Endodermal cell (in vitro differentiated cells): ENCODE measurements at regions not wholly inside any gene's neighbourhood (a gene's known extent, or its start where the extent isn't known, plus 50 kb on each side); places are given as distances from the start of the nearest gene placed in this dataset.

Experiments used
- DNase-seq: peaks from one replicate; pipeline ENCODE4 v3.0.0-alpha.2; 2017
- H3K27ac ChIP-seq: 2 replicates; pipeline ENCODE4 v1.5.1; 2013; ENCODE audit warnings: mild to moderate bottlenecking, low read depth, low read length, moderate library complexity
- H3K27me3 ChIP-seq: 2 replicates; pipeline ENCODE4 v1.6.1; 2013; ENCODE audit warnings: mild to moderate bottlenecking, low read length, moderate library complexity; ENCODE audit not compliant: insufficient read depth, control insufficient read depth, poor library complexity, severe bottlenecking
- H3K36me3 ChIP-seq: 2 replicates; pipeline ENCODE4 v1.7.0; 2013; ENCODE audit warnings: mild to moderate bottlenecking, low read length, moderate library complexity; ENCODE audit not compliant: control insufficient read depth, insufficient read depth
- H3K4me1 ChIP-seq: one replicate; pipeline ENCODE4 v1.7.0; 2013; ENCODE audit warnings: low read length; ENCODE audit not compliant: control insufficient read depth, insufficient read depth
- H3K4me3 ChIP-seq: 2 replicates; pipeline ENCODE4 v1.5.1; 2013; ENCODE audit warnings: mild to moderate bottlenecking, low read length, moderate library complexity
- H3K9ac ChIP-seq: 2 replicates; pipeline ENCODE4 v1.6.1; 2013; ENCODE audit warnings: mild to moderate bottlenecking, low read length, moderate library complexity; ENCODE audit not compliant: poor library complexity, severe bottlenecking; ENCODE audit errors: extremely low read depth
- H3K9me3 ChIP-seq: 2 replicates; pipeline ENCODE4 v1.6.1; 2013; ENCODE audit warnings: mild to moderate bottlenecking, low read length, moderate library complexity; ENCODE audit not compliant: control insufficient read depth
- H3K27ac Mint-ChIP-seq: 2 replicates; pipeline ENCODE4 v1.8.0; 2020; ENCODE audit warnings: mixed read lengths
- H3K27me3 Mint-ChIP-seq: 2 replicates; pipeline ENCODE4 v1.8.0; 2021; ENCODE audit warnings: mild to moderate bottlenecking, mixed read lengths; ENCODE audit not compliant: insufficient read depth
- H3K36me3 Mint-ChIP-seq: 2 replicates; pipeline ENCODE4 v1.8.0; 2020; ENCODE audit warnings: low read depth, mixed read lengths
- H3K4me1 Mint-ChIP-seq: 2 replicates; pipeline ENCODE4 v1.8.0; 2020; ENCODE audit warnings: mixed read lengths
- H3K4me3 Mint-ChIP-seq: 2 replicates; pipeline ENCODE4 v1.8.0; 2020; ENCODE audit warnings: mild to moderate bottlenecking, moderate library complexity, mixed read lengths
- H3K9me3 Mint-ChIP-seq: 2 replicates; pipeline ENCODE4 v1.8.0; 2020; ENCODE audit warnings: mild to moderate bottlenecking, mixed read lengths
- CTCF ChIP-seq: fragments of 200-600 bp; sonication (generic); conservative IDR thresholded peaks from 2 replicates; pipeline ENCODE4 v1.5.0; 2021; ENCODE audit warnings: antibody characterized with exemption, mild to moderate bottlenecking
- WGBS, 2 experiments: methylation state at CpG; one replicate each; pipeline versions ENCODE4 v1.1.5 to v1.1.7; 2013; ENCODE audit warnings: missing lambda C conversion rate in 2 of 2, mixed read lengths in 1 of 2; ENCODE audit not compliant: insufficient coverage in 1 of 2, insufficient read length in 1 of 2; 5-methylcytosine and 5-hydroxymethylcytosine counted together

- DNase-seq = no peak
- Mint-ChIP-seq H3K27me3 (no peaks in the 10 kb centered on the region), H3K9me3 (no peaks in the 10 kb centered on the region), H3K36me3 (no peaks in the 10 kb centered on the region), H3K27ac (no peak overlapping the region), H3K4me1 (peaks cover 12% of the 10 kb centered on the region), H3K4me3 (no peak overlapping the region)
- 90% methylated on average over 2 to 4 of the region's 4 CpGs for WGBS, 2 experiments
- Histone ChIP-seq H3K4me1 (no peaks in the 10 kb centered on the region), H3K9me3 (no peaks in the 10 kb centered on the region), H3K36me3 (no peaks in the 10 kb centered on the region), H3K9ac (no peak overlapping the region), H3K4me3 (no peak overlapping the region), H3K27ac (no peak overlapping the region), H3K27me3 (no peaks in the 10 kb centered on the region)
- TF ChIP-seq CTCF = no peak
These were observed 150.8 kb upstream of the ARX start for GRCh38 chrX:25166546-25166945.

DNA sequence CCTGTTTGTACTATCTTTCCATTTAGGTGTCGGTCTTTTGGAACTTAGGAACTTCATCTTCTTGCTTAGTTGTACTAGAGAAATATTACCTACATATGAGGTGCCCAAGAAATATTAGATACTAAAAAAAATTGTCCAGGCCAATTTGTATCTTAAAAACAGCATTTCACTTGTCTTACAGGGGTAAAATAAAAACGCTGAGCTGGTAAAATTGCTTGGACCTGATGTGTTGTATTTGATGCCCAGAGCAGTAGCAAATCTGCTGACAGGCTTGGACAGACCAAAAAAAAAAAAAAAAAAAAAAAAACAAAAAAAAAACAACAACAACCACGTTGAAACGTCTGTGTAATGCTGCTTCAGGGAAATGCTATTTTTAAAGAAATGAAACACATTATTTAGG, 150.4 kb upstream of the ARX start:
- no peak overlapping the region for H3K27ac Mint-ChIP-seq
- no peaks in the 10 kb centered on the region for H3K9me3 Mint-ChIP-seq
- no peak for DNase-seq

GRCh38 chrX:25158635-25159034, 142.9 kb upstream of the ARX start:
- no peak overlapping the region for H3K27ac ChIP-seq
- H3K27ac Mint-ChIP-seq = no peak overlapping the region
- WGBS, 2 experiments = 83% methylated on average over 1 of the region's 2 CpGs; no CpG with 5 or more reads in 1 of the 2 experiments
- H3K9me3 Mint-ChIP-seq = no peaks in the 10 kb centered on the region
- no peaks in the 10 kb centered on the region for H3K36me3 Mint-ChIP-seq
- no peaks in the 10 kb centered on the region for H3K36me3 ChIP-seq
- H3K9me3 ChIP-seq = no peaks in the 10 kb centered on the region
- no peak overlapping the region for H3K4me3 ChIP-seq
- H3K4me1 Mint-ChIP-seq = no peaks in the 10 kb centered on the region
- no peaks in the 10 kb centered on the region for H3K27me3 ChIP-seq
- TF ChIP-seq CTCF = no peak
- H3K9ac ChIP-seq = no peak overlapping the region
- no peak overlapping the region for H3K4me3 Mint-ChIP-seq
- no peak for DNase-seq
- no peaks in the 10 kb centered on the region for H3K27me3 Mint-ChIP-seq
- no peaks in the 10 kb centered on the region for H3K4me1 ChIP-seq

More for the DNA sequence above, 150.4 kb upstream of the ARX start:
- no peak overlapping the region for H3K27ac ChIP-seq
- TF ChIP-seq CTCF = no peak
- H3K9me3 ChIP-seq = no peaks in the 10 kb centered on the region
- no peaks in the 10 kb centered on the region for H3K4me1 ChIP-seq
- H3K36me3 ChIP-seq = no peaks in the 10 kb centered on the region
- H3K9ac ChIP-seq = no peak overlapping the region
- no peaks in the 10 kb centered on the region for H3K36me3 Mint-ChIP-seq
- H3K27me3 Mint-ChIP-seq = no peaks in the 10 kb centered on the region
- H3K4me1 Mint-ChIP-seq = peaks cover 8% of the 10 kb centered on the region
- no peak overlapping the region for H3K4me3 ChIP-seq
- no peaks in the 10 kb centered on the region for H3K27me3 ChIP-seq
- WGBS, 2 experiments = 91% methylated on average over 3 of the region's 4 CpGs; no CpG with 5 or more reads in 1 of the 2 experiments
- no peak overlapping the region for H3K4me3 Mint-ChIP-seq
